ENCODE measurements at regions not wholly inside any gene's neighbourhood (a gene's known extent, or its start where the extent isn't known, plus 50 kb on each side); places are given as distances from the start of the nearest gene placed in this dataset.

DNA sequence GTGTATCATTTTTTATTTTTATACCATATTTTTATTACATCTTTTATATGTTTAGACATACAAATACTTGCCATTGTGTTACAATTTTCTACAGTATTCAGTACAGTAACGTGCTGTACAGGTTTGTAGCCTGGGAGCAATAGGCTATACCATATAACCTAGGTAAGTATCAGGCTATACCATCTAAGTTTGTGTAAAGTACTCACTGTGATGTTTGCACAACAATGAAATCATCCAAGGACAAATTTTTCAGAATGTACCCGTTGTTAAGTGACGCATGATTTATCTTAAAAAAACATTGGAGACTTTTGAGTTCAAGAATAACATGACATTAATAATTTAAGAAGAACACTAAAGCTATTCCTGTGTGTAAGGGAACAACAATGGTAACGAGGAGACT, 96.0 kb upstream of the LEF1 start:
- TF ChIP-seq, protein P1, sequence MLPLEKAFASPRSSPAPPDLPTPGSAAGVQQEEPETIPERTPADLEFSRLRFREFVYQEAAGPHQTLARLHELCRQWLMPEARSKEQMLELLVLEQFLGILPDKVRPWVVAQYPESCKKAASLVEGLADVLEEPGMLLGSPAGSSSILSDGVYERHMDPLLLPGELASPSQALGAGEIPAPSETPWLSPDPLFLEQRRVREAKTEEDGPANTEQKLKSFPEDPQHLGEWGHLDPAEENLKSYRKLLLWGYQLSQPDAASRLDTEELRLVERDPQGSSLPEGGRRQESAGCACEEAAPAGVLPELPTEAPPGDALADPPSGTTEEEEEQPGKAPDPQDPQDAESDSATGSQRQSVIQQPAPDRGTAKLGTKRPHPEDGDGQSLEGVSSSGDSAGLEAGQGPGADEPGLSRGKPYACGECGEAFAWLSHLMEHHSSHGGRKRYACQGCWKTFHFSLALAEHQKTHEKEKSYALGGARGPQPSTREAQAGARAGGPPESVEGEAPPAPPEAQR (tag by site-specific recombination; IDR thresholded peaks at IDR 0.05), result no peak
- TF ChIP-seq YY1 (tag by site-specific recombination; IDR thresholded peaks at IDR 0.05) (no peak), SP7 (tag by site-specific recombination; IDR thresholded peaks at IDR 0.05) (no peak), ZNF324 (tag by site-specific recombination; IDR thresholded peaks at IDR 0.05) (no peak), ZNF138 (tag by site-specific recombination; IDR thresholded peaks at IDR 0.05; ENCODE audit: borderline replicate concordance) (no peak), ZNF791 (tag by site-specific recombination; IDR thresholded peaks at IDR 0.05) (no peak), ZNF112 (tag by site-specific recombination; IDR thresholded peaks at IDR 0.05) (no peak), ZNF404 (tag by site-specific recombination; IDR thresholded peaks at IDR 0.05) (no peak), KLF10 (tag by site-specific recombination; IDR thresholded peaks at IDR 0.05) (no peak), ZNF76 (tag by site-specific recombination; IDR thresholded peaks at IDR 0.05; ENCODE audit: borderline replicate concordance, low read depth) (no peak), SP2 (tag by site-specific recombination; IDR thresholded peaks at IDR 0.05) (no peak)
- TF ChIP-seq, protein P2, sequence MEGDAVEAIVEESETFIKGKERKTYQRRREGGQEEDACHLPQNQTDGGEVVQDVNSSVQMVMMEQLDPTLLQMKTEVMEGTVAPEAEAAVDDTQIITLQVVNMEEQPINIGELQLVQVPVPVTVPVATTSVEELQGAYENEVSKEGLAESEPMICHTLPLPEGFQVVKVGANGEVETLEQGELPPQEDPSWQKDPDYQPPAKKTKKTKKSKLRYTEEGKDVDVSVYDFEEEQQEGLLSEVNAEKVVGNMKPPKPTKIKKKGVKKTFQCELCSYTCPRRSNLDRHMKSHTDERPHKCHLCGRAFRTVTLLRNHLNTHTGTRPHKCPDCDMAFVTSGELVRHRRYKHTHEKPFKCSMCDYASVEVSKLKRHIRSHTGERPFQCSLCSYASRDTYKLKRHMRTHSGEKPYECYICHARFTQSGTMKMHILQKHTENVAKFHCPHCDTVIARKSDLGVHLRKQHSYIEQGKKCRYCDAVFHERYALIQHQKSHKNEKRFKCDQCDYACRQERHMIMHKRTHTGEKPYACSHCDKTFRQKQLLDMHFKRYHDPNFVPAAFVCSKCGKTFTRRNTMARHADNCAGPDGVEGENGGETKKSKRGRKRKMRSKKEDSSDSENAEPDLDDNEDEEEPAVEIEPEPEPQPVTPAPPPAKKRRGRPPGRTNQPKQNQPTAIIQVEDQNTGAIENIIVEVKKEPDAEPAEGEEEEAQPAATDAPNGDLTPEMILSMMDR (tag by site-specific recombination; IDR thresholded peaks at IDR 0.05), result no peak
- TF ChIP-seq, protein P3, sequence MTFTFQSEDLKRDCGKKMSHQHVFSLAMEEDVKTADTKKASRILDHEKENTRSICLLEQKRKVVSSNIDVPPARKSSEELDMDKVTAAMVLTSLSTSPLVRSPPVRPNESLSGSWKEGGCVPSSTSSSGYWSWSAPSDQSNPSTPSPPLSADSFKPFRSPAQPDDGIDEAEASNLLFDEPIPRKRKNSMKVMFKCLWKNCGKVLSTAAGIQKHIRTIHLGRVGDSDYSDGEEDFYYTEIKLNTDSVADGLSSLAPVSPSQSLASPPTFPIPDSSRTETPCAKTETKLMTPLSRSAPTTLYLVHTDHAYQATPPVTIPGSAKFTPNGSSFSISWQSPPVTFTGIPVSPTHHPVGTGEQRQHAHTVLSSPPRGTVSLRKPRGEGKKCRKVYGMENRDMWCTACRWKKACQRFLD (tag by site-specific recombination; IDR thresholded peaks at IDR 0.05), result no peak
